ENCODE measurements at regions not wholly inside any gene's neighbourhood (a gene's known extent, or its start where the extent isn't known, plus 50 kb on each side); places are given as distances from the start of the nearest gene placed in this dataset.

DNA sequence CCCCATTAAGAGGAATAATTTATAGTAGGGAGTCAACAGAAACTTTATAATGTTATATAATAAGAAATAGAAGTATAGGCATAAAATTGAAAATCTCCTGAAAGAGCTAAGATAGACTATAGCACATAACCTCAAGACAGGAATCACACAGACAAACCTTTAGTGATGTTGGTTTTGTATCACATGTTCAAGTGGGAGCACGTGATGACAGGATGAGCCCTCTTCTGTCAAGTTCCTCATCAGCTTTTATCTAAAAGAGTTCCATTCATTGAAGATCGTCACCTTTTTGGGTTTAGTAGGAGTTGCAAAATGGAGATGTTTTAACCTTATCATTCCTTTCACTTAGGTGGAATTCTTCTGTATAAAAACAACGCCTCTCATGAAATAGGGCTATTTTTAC, 127.0 kb downstream of the MCHR2 start:
- TF ChIP-seq, protein P1, sequence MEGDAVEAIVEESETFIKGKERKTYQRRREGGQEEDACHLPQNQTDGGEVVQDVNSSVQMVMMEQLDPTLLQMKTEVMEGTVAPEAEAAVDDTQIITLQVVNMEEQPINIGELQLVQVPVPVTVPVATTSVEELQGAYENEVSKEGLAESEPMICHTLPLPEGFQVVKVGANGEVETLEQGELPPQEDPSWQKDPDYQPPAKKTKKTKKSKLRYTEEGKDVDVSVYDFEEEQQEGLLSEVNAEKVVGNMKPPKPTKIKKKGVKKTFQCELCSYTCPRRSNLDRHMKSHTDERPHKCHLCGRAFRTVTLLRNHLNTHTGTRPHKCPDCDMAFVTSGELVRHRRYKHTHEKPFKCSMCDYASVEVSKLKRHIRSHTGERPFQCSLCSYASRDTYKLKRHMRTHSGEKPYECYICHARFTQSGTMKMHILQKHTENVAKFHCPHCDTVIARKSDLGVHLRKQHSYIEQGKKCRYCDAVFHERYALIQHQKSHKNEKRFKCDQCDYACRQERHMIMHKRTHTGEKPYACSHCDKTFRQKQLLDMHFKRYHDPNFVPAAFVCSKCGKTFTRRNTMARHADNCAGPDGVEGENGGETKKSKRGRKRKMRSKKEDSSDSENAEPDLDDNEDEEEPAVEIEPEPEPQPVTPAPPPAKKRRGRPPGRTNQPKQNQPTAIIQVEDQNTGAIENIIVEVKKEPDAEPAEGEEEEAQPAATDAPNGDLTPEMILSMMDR (IDR thresholded peaks at IDR 0.05; ENCODE audit: control insufficient read depth, insufficient read depth, low read depth, low read length, missing control alignments), result no peak
- no peak overlapping the region for H3K4me3 ChIP-seq (ENCODE audit: control insufficient read depth, low read depth, low read length)

DNA sequence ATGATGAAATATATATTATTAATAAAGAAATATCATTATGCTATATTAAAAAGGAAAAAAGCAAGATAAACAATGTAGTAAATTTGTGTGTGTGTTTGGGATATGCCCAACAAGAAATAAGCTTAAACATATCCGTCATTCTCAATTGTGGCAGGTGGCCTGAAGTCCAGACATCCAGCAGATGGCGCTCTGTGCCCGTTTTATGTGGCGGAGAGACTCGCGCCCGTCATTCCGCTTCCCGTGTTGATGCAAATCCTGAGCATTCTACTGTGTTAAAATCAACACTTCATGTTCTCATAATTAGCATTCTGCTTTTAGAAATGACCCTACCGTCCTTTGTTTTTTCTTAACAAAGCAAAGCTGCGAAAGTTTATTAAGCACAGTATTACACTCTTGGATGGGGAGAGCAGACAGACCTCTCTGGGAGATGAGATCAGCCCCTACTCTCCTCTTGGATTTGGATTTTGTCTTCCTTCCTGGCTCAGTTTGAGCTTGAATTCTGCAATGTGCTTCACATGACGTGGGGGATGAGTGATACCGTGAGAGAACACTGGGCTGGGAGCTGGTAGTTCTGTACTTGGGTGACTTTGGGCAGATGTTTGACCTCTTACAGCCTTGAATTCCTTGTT, 125.8 kb downstream of the MCHR2 start:
- peak; percentile 13 for DNase-seq (ENCODE audit: low read depth)
- TF ChIP-seq, protein P1 (IDR thresholded peaks at IDR 0.05; ENCODE audit: control insufficient read depth, insufficient read depth, low read depth, low read length, missing control alignments), result peak; percentile 83
- H3K4me3 ChIP-seq (ENCODE audit: control insufficient read depth, low read depth, low read length), result no peak overlapping the region

More for the DNA sequence above, 127.0 kb downstream of the MCHR2 start:
- DNase-seq (ENCODE audit: low read depth), result no peak
